Naive thymus-derived CD4-positive, alpha-beta T cell (primary cell): ENCODE measurements at regions not wholly inside any gene's neighbourhood (a gene's known extent, or its start where the extent isn't known, plus 50 kb on each side); places are given as distances from the start of the nearest gene placed in this dataset.

Experiments
- ATAC-seq: fragments of 150-1000 bp; cut with Tn5 transposase; 2 replicates; pipeline ENCODE4 v1.10.0; 2021; ENCODE audit warnings: mild to moderate bottlenecking, moderate library complexity
- CTCF ChIA-PET: fragments of 350-600 bp; sonication (Branson Sonifier 250); formaldehyde crosslinking; loops from one replicate; lab custom pipeline; 2021; ENCODE audit warnings: antibody characterized with exemption; lab: Charles Lee
- POLR2A ChIA-PET: fragments of 350-600 bp; sonication (Branson Sonifier 250); formaldehyde crosslinking; loops from one replicate; lab custom pipeline; 2021; ENCODE audit warnings: antibody characterized with exemption, inconsistent platforms; lab: Charles Lee
- DNase-seq, 9 donors: peaks; one replicate each; pipeline versions ENCODE4 v3.0.0 to v3.0.0-alpha.2; 2020 to 2022; ENCODE audit warnings: mixed read lengths in 1 of 9
- H3K27ac ChIP-seq: one replicate; pipeline ENCODE4 v1.7.0; 2013; ENCODE audit warnings: mild to moderate bottlenecking, low read depth, low read length, moderate library complexity
- H3K27me3 ChIP-seq, 2 donors: one replicate each; pipeline ENCODE4 v1.7.0; 2013; ENCODE audit warnings: low read length in 2 of 2, mild to moderate bottlenecking in 2 of 2, moderate library complexity in 2 of 2; ENCODE audit not compliant: control insufficient read depth in 2 of 2, insufficient read depth in 2 of 2
- H3K36me3 ChIP-seq, 3 experiments: 1 replicate in 2 of 3; 2 replicates in 1 of 3; pipeline ENCODE4 v1.7.0; 2013; ENCODE audit warnings: low read length in 3 of 3, mild to moderate bottlenecking in 3 of 3, moderate library complexity in 1 of 3; ENCODE audit not compliant: insufficient read depth in 3 of 3, control insufficient read depth in 2 of 3
- H3K4me1 ChIP-seq, 2 donors: one replicate each; pipeline ENCODE4 v1.7.0; 2013; ENCODE audit warnings: low read length in 2 of 2, mild to moderate bottlenecking in 2 of 2, moderate library complexity in 1 of 2; ENCODE audit not compliant: control insufficient read depth in 2 of 2, insufficient read depth in 2 of 2
- H3K4me3 ChIP-seq: 2 replicates; pipeline ENCODE4 v1.7.0; 2013; ENCODE audit warnings: mild to moderate bottlenecking, low read length
- H3K9me3 ChIP-seq, 3 experiments: 1 replicate in 2 of 3; 2 replicates in 1 of 3; pipeline ENCODE4 v1.7.0; 2013; ENCODE audit warnings: low read length in 3 of 3; ENCODE audit not compliant: control insufficient read depth in 2 of 3
- H3K27ac Mint-ChIP-seq, 9 donors: one replicate each; pipeline ENCODE4 v1.8.0; 2020 to 2022; ENCODE audit warnings: mixed read lengths in 9 of 9, mild to moderate bottlenecking in 8 of 9, moderate library complexity in 5 of 9, inconsistent platforms in 2 of 9
- H3K27me3 Mint-ChIP-seq, 5 donors: one replicate each; pipeline ENCODE4 v1.8.0; 2021 to 2022; ENCODE audit warnings: mixed read lengths in 5 of 5, mild to moderate bottlenecking in 1 of 5
- H3K36me3 Mint-ChIP-seq, 5 donors: one replicate each; pipeline ENCODE4 v1.8.0; 2020 to 2022; ENCODE audit warnings: mixed read lengths in 5 of 5, mild to moderate bottlenecking in 3 of 5, inconsistent platforms in 1 of 5
- H3K4me1 Mint-ChIP-seq, 7 donors: one replicate each; pipeline ENCODE4 v1.8.0; 2020 to 2022; ENCODE audit warnings: mixed read lengths in 7 of 7, mild to moderate bottlenecking in 3 of 7, inconsistent platforms in 1 of 7
- H3K4me3 Mint-ChIP-seq, 10 donors: one replicate each; pipeline ENCODE4 v1.8.0; 2020 to 2022; ENCODE audit warnings: mild to moderate bottlenecking in 10 of 10, mixed read lengths in 10 of 10, moderate library complexity in 6 of 10, inconsistent platforms in 2 of 10
- H3K9me3 Mint-ChIP-seq, 11 donors: one replicate each; pipeline ENCODE4 v1.8.0; 2020 to 2022; ENCODE audit warnings: mixed read lengths in 11 of 11, mild to moderate bottlenecking in 4 of 11, inconsistent platforms in 1 of 11, moderate library complexity in 1 of 11
- intact Hi-C, 2 donors: fragments of 100-400 bp; cut with micrococcal nuclease; formaldehyde crosslinking; loops; one replicate each; pipeline ENCODE4 v1.15.1; 2023

DNA sequence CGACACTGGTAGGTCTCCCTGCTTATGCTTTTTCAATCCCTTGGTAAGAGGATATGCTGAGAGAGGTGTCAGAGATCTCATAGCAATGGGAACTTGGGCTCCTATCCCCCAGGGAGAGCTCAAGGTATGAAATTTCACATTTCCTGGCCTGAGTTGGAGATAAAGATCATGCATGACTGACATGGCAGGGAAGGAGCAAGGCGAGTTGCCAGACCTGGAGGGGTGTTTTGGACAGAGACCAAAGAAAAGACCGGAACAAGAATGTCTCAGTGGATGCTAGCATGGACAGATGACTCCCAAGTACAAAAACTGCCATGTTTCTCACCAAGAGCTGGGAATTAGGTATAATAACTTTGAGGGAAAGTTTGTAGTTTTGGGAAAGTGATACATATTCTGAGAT is 334.1 kb upstream of the B3GALT2 start:
- Histone ChIP-seq H3K27ac (no peak overlapping the region), H3K36me3 (no peaks in the 10 kb centered on the region), H3K9me3 (no peaks in the 10 kb centered on the region), H3K27me3 (no peaks in the 10 kb centered on the region), H3K4me3 (no peak overlapping the region), H3K4me1 (no peaks in the 10 kb centered on the region)
- ATAC-seq (no peak), DNase-seq (no peak)
- Mint-ChIP-seq H3K27me3 (no peaks in the 10 kb centered on the region), H3K27ac (no peak overlapping the region), H3K4me3 (no peak overlapping the region), H3K9me3 (peaks cover 0 to 19% (median 0%) of the 10 kb centered on the region in 11 donors), H3K36me3 (peaks cover 0 to 28% (median 0%) of the 10 kb centered on the region in 5 donors), H3K4me1 (peaks cover 0 to 8% (median 0%) of the 10 kb centered on the region in 7 donors)
- ChIA-PET CTCF (no interaction called here), POLR2A (no interaction called here)
- intact Hi-C loops: no loop called here

DNA sequence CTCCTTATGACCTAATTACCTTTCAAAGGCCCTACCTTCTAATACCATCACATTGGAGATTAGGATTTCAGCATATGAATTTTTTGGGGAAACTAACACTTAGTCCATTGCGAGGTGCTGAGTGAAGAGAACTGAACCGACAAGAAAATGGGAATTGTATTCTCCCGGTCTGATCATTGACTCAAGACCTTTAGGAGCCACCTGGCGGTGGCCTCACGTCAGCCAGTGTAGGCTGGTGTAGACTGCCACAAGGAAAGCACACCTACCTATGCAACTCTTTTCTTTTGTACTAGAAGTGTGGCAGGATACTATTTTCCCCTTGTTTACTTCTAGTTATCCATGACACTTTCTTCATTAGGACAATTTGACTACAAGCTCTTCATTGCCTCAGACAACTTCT is 333.5 kb upstream of the B3GALT2 start:
- peaks cover 0 to 5% (median 0%) of the 10 kb centered on the region in 7 donors for H3K4me1 Mint-ChIP-seq
- ChIA-PET CTCF (no interaction called here), POLR2A (no interaction called here)

DNA sequence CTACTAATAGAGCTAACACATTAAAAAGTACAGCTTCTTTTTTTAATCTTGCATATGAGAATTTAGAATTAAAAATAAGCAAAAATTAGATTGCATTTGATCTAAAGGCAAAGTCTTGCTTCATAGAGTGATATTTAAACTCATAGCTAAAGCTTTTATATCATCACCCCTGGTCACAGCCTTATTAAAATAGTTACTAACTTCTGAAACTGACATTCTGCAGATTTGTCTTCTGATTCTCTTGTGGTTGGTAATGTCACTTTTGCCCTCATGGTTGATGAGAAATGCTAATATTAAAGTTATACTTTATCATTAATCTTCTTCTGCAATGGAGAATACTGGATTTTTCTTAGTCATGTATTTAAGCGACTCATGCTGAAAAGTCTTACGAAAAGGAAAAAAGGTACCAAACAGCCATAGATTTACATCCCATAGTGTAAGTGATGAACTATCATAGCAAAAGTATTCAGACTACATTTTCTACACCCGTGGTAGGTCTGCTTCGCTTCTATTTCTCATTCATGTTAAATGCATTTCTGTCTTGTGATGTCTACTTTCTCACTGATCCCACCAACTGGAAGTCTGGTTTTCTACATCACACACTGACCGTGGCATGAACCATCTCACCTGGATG is 330.5 kb upstream of the B3GALT2 start:
- POLR2A ChIA-PET: no interaction called here
- Histone ChIP-seq H3K27me3 (no peaks in the 10 kb centered on the region), H3K4me1 (no peaks in the 10 kb centered on the region), H3K4me3 (no peak overlapping the region), H3K27ac (no peak overlapping the region), H3K36me3 (no peaks in the 10 kb centered on the region), H3K9me3 (no peaks in the 10 kb centered on the region)
- DNase-seq: no peak
- Mint-ChIP-seq H3K9me3 (peaks cover 0 to 30% (median 0%) of the 10 kb centered on the region in 11 donors), H3K27ac (no peak overlapping the region), H3K4me1 (peaks cover 0 to 3% (median 0%) of the 10 kb centered on the region in 7 donors), H3K36me3 (peaks cover 0 to 27% (median 0%) of the 10 kb centered on the region in 5 donors), H3K4me3 (no peak overlapping the region), H3K27me3 (no peaks in the 10 kb centered on the region)
- ATAC-seq: no peak
- CTCF ChIA-PET: no interaction called here
- intact Hi-C loops: no loop called here

More for the DNA sequence above, 333.5 kb upstream of the B3GALT2 start:
- no peaks in the 10 kb centered on the region for H3K27me3 Mint-ChIP-seq
- ATAC-seq: no peak
- H3K4me3 ChIP-seq: no peak overlapping the region
- peaks cover 0 to 25% (median 0%) of the 10 kb centered on the region in 5 donors for H3K36me3 Mint-ChIP-seq
- H3K9me3 Mint-ChIP-seq: peaks cover 0 to 17% (median 0%) of the 10 kb centered on the region in 11 donors
- H3K36me3 ChIP-seq: no peaks in the 10 kb centered on the region
- H3K4me1 ChIP-seq: no peaks in the 10 kb centered on the region
- no peak overlapping the region for H3K4me3 Mint-ChIP-seq
- peak overlapping the region in 1 of 9 donors; percentile 60 for H3K27ac Mint-ChIP-seq
- no peak for DNase-seq
- no peaks in the 10 kb centered on the region for H3K9me3 ChIP-seq
- intact Hi-C loops: no loop called here
- H3K27me3 ChIP-seq: no peaks in the 10 kb centered on the region
- H3K27ac ChIP-seq: no peak overlapping the region

GRCh38 chr1:193514397-193514796 is 328.0 kb upstream of the B3GALT2 start:
- no peak for ATAC-seq
- no peaks in the 10 kb centered on the region for H3K4me1 ChIP-seq

GRCh38 chr1:193513032-193513431 is 326.6 kb upstream of the B3GALT2 start:
- ATAC-seq (no peak), DNase-seq (no peak)
- intact Hi-C loops: no loop called here
- H3K9me3 Mint-ChIP-seq: peaks cover 0 to 31% (median 0%) of the 10 kb centered on the region in 11 donors
- H3K27me3 Mint-ChIP-seq: no peaks in the 10 kb centered on the region
- no peak overlapping the region for H3K4me3 Mint-ChIP-seq
- peaks cover 0 to 32% (median 0%) of the 10 kb centered on the region in 5 donors for H3K36me3 Mint-ChIP-seq
- Histone ChIP-seq H3K27me3 (no peaks in the 10 kb centered on the region), H3K4me3 (no peak overlapping the region), H3K36me3 (no peaks in the 10 kb centered on the region), H3K4me1 (no peaks in the 10 kb centered on the region), H3K27ac (no peak overlapping the region), H3K9me3 (no peaks in the 10 kb centered on the region)
- ChIA-PET POLR2A (no interaction called here), CTCF (no interaction called here)
- peak overlapping the region in 1 of 9 donors; percentile 13 for H3K27ac Mint-ChIP-seq
- H3K4me1 Mint-ChIP-seq: peaks cover 0 to under 1% (median 0%) of the 10 kb centered on the region in 7 donors

More at GRCh38 chr1:193514397-193514796, 328.0 kb upstream of the B3GALT2 start:
- Mint-ChIP-seq H3K4me3 (no peak overlapping the region), H3K4me1 (peaks cover 0 to 3% (median 0%) of the 10 kb centered on the region in 7 donors), H3K9me3 (peaks cover 0 to 33% (median 0%) of the 10 kb centered on the region in 11 donors), H3K27me3 (no peaks in the 10 kb centered on the region), H3K36me3 (peaks cover 0 to 34% (median 0%) of the 10 kb centered on the region in 5 donors), H3K27ac (no peak overlapping the region)
- intact Hi-C loops: loop anchor here in 1 of 2 donors (2.0 kb wide), 2 partner anchors 14 to 36 kb away; no protein-coding TSS in a partner anchor
- no peaks in the 10 kb centered on the region for H3K9me3 ChIP-seq
- H3K27me3 ChIP-seq: no peaks in the 10 kb centered on the region
- H3K27ac ChIP-seq: no peak overlapping the region
- H3K4me3 ChIP-seq: no peak overlapping the region
- CTCF ChIA-PET: no interaction called here
- POLR2A ChIA-PET: no interaction called here
- no peak for DNase-seq
- H3K36me3 ChIP-seq: no peaks in the 10 kb centered on the region

DNA sequence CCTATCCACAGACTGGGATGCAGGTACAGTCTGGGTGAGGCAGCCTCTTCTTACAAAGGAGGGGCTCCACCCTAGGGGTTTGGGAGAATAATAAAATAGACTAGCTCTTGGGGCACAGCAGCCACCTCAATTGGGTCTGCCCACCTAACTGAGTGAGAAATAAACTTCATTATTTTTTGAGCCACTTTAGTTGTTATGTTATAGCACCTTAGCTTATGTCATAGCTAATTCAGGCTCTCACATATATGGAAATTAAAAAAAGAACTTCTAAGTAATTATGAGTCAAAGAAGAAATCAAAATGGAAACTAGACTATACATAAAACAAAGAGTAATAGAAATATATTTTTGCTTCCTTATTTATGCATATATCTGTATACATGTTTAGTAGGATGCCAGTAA is 318.5 kb upstream of the B3GALT2 start:
- Histone ChIP-seq H3K36me3 (no peaks in the 10 kb centered on the region), H3K4me3 (no peak overlapping the region), H3K9me3 (no peaks in the 10 kb centered on the region), H3K27me3 (no peaks in the 10 kb centered on the region), H3K27ac (no peak overlapping the region), H3K4me1 (no peaks in the 10 kb centered on the region)
- no peak for DNase-seq
- Mint-ChIP-seq H3K4me1 (peaks cover 0 to 10% (median 5%) of the 10 kb centered on the region in 7 donors), H3K9me3 (peaks cover 0 to 13% (median 1%) of the 10 kb centered on the region in 11 donors), H3K27me3 (no peaks in the 10 kb centered on the region), H3K36me3 (peaks cover 0 to 19% (median 0%) of the 10 kb centered on the region in 5 donors), H3K27ac (no peak overlapping the region), H3K4me3 (no peak overlapping the region)
- no peak for ATAC-seq
- ChIA-PET POLR2A (interaction anchor here (1.3 to 2.0 kb wide), 3 partner anchors 11 to 27 kb away, joined by 3 to 7 read pairs (median 4); no protein-coding TSS in a partner anchor), CTCF (no interaction called here)
- intact Hi-C loops: loop anchor here in 1 of 2 donors (1.0 kb wide), 1 partner anchor 12 kb away; no protein-coding TSS in a partner anchor
